NK-92 treated with Interleukin-12 subunit alpha and Interleukin-12 subunit beta, amount 100 ng/mL, for 24 hours (cell line): ENCODE measurements at regions not wholly inside any gene's neighbourhood (a gene's known extent, or its start where the extent isn't known, plus 50 kb on each side); places are given as distances from the start of the nearest gene placed in this dataset.
A peak's percentile ranks its signal among the peaks of the same experiment; 100 is the strongest.

Experiments used
- DNase-seq: peaks from one replicate; lab custom pipeline; 2025; lab: John Stamatoyannopoulos, UW

- DNase-seq, result no peak
These were observed 89.9 kb downstream of the TSEN15 start for GRCh38 chr1:184141361-184141880.

GRCh38 chr1:184143449-184143848 is 91.9 kb downstream of the TSEN15 start:
- no peak for DNase-seq

GRCh38 chr1:184145083-184145482 is 93.6 kb downstream of the TSEN15 start:
- no peak for DNase-seq

GRCh38 chr1:184146202-184146601 is 94.7 kb downstream of the TSEN15 start:
- no peak for DNase-seq

- DNase-seq, result no peak
These were observed 99.4 kb downstream of the TSEN15 start for GRCh38 chr1:184150776-184151531.

GRCh38 chr1:184152434-184152898 is 100.9 kb downstream of the TSEN15 start:
- DNase-seq, result no peak

GRCh38 chr1:184152974-184153373 is 101.4 kb downstream of the TSEN15 start:
- no peak for DNase-seq

- no peak for DNase-seq
These were observed 102.2 kb downstream of the TSEN15 start for GRCh38 chr1:184153731-184154130.

GRCh38 chr1:184156521-184157393 is 105.2 kb downstream of the TSEN15 start:
- DNase-seq, result no peak

- DNase-seq, result no peak
These were observed 105.8 kb downstream of the TSEN15 start for GRCh38 chr1:184157394-184157742.

GRCh38 chr1:184158896-184159681 is 107.6 kb downstream of the TSEN15 start:
- no peak for DNase-seq

- peak; percentile 29 for DNase-seq
These were observed 108.7 kb downstream of the TSEN15 start for GRCh38 chr1:184160236-184160635.

GRCh38 chr1:184161071-184161698 is 109.7 kb downstream of the TSEN15 start:
- DNase-seq, result peak; percentile 12

GRCh38 chr1:184162281-184162680 is 110.8 kb downstream of the TSEN15 start:
- DNase-seq, result no peak

- no peak for DNase-seq
These were observed 112.3 kb downstream of the TSEN15 start for GRCh38 chr1:184163674-184164465.

- DNase-seq, result no peak
These were observed 113.0 kb downstream of the TSEN15 start for GRCh38 chr1:184164536-184164935.

- DNase-seq, result no peak
These were observed 115.0 kb downstream of the TSEN15 start for GRCh38 chr1:184166485-184166884.

- DNase-seq, result no peak
These were observed 115.8 kb downstream of the TSEN15 start for GRCh38 chr1:184167352-184167751.

- DNase-seq, result no peak
These were observed 119.2 kb downstream of the TSEN15 start for GRCh38 chr1:184170719-184171118.

GRCh38 chr1:184176058-184176457 is 124.5 kb downstream of the TSEN15 start:
- no peak for DNase-seq

- DNase-seq, result no peak
These were observed 129.5 kb downstream of the TSEN15 start for GRCh38 chr1:184181044-184181443.
